Upper lobe of right lung (tissue), 1 donor: ENCODE measurements at regions not wholly inside any gene's neighbourhood (a gene's known extent, or its start where the extent isn't known, plus 50 kb on each side); places are given as distances from the start of the nearest gene placed in this dataset.

Experiments used
- ATAC-seq: fragments of 200-7000 bp; cut with Tn5 transposase; one replicate; pipeline ENCODE4 v1.9.1; 2020; ENCODE audit warnings: mild to moderate bottlenecking, moderate library complexity
- DNase-seq: peaks from one replicate; pipeline ENCODE4 v3.0.0-alpha.2; 2020
- H3K27ac ChIP-seq: fragments of 200-600 bp; one replicate; pipeline ENCODE4 v1.8.0; 2022
- H3K27me3 ChIP-seq: fragments of 200-600 bp; one replicate; pipeline ENCODE4 v1.8.0; 2022; ENCODE audit warnings: mild to moderate bottlenecking
- H3K36me3 ChIP-seq: fragments of 200-600 bp; one replicate; pipeline ENCODE4 v1.8.0; 2022
- H3K4me1 ChIP-seq: fragments of 200-600 bp; one replicate; pipeline ENCODE4 v1.8.0; 2022
- H3K4me3 ChIP-seq: fragments of 200-600 bp; one replicate; pipeline ENCODE4 v1.8.0; 2022; ENCODE audit warnings: mild to moderate bottlenecking
- H3K9me3 ChIP-seq: fragments of 200-600 bp; one replicate; pipeline ENCODE4 v1.8.0; 2022
- intact Hi-C: fragments of 100-400 bp; cut with DNase I; formaldehyde crosslinking; loops from one replicate; pipeline ENCODE4 v1.11.0; 2022
- TF ChIP-seq, protein P1 (sequence below): fragments of 200-600 bp; IDR thresholded peaks from one replicate; pipeline ENCODE4 v1.8.0; 2022; ENCODE audit warnings: antibody characterized with exemption
- donor health status: DM: no; HTN: yes; CAD: no; lungs with severe emphysema.

DNA sequence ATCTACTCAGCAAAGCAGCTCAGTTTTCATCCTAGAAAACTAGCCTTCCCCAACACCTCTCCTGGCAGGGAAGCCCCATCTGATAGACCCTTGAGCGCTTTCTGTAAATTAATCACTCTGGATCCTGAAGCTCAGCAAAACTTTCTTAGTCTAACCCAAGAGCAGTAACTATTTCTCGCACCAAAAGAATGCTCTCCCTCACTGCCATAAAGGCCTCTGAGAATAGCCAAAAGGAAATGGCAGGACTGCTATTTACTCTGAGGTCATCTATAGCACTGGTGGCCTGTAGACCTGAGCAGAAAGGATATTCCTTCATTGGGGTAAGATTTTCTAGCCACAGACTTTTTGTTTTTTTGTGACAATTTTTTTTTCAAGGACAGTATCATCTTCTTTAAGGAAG, 345.8 kb upstream of the ADAMTS9 start:
- TF ChIP-seq, protein P1, sequence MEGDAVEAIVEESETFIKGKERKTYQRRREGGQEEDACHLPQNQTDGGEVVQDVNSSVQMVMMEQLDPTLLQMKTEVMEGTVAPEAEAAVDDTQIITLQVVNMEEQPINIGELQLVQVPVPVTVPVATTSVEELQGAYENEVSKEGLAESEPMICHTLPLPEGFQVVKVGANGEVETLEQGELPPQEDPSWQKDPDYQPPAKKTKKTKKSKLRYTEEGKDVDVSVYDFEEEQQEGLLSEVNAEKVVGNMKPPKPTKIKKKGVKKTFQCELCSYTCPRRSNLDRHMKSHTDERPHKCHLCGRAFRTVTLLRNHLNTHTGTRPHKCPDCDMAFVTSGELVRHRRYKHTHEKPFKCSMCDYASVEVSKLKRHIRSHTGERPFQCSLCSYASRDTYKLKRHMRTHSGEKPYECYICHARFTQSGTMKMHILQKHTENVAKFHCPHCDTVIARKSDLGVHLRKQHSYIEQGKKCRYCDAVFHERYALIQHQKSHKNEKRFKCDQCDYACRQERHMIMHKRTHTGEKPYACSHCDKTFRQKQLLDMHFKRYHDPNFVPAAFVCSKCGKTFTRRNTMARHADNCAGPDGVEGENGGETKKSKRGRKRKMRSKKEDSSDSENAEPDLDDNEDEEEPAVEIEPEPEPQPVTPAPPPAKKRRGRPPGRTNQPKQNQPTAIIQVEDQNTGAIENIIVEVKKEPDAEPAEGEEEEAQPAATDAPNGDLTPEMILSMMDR: no peak

DNA sequence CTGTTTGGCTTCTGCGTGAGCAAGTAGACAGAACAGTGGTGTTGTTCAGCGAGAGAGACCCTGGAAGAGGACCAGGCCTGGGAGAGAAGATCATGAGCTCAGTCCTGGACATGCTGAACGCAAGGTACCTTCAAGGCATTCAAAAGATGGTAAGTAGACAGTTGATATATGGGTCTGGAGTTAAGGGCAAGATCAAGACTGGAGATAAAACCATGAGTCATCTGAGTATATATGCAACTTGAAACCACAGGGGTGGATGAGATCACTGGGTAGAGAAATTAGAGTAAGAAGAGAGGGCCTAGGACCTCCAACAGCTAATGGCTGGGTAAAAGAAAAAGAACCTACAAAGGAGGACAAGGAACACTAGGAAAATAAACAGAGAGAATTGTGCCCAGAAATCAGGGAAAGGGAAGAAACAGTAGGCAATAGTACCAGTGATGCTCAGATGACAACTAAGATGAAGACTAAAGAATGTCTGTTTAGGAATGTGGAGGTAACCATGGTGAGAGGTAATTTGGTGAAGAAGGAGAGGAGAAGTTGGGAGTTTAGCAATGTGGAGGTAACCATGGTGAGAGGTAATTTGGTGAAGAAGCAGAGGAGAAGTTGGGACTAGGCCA, 343.2 kb upstream of the ADAMTS9 start:
- Histone ChIP-seq H3K36me3 (no peaks in the 10 kb centered on the region), H3K4me1 (no peaks in the 10 kb centered on the region), H3K27ac (no peak overlapping the region), H3K27me3 (no peaks in the 10 kb centered on the region), H3K4me3 (no peak overlapping the region), H3K9me3 (no peaks in the 10 kb centered on the region)
- ATAC-seq (no peak), DNase-seq (no peak)
- intact Hi-C loops: no loop called here
- TF ChIP-seq, protein P1: no peak

More for the DNA sequence above, 345.8 kb upstream of the ADAMTS9 start:
- no peak for ATAC-seq
- Histone ChIP-seq H3K9me3 (no peaks in the 10 kb centered on the region), H3K27ac (no peak overlapping the region), H3K27me3 (no peaks in the 10 kb centered on the region), H3K4me3 (no peak overlapping the region), H3K36me3 (no peaks in the 10 kb centered on the region), H3K4me1 (no peaks in the 10 kb centered on the region)
- intact Hi-C loops: no loop called here
- no peak for DNase-seq

GRCh38 chr3:65030014-65030627, 342.3 kb upstream of the ADAMTS9 start:
- no peak overlapping the region for H3K27ac ChIP-seq

GRCh38 chr3:65029130-65029529, 341.3 kb upstream of the ADAMTS9 start:
- no peak for ATAC-seq
- Histone ChIP-seq H3K9me3 (no peaks in the 10 kb centered on the region), H3K27ac (no peak overlapping the region), H3K27me3 (no peaks in the 10 kb centered on the region), H3K4me1 (no peaks in the 10 kb centered on the region), H3K36me3 (no peaks in the 10 kb centered on the region), H3K4me3 (no peak overlapping the region)
- intact Hi-C loops: no loop called here
- TF ChIP-seq, protein P1: no peak
- no peak for DNase-seq

More at GRCh38 chr3:65030014-65030627, 342.3 kb upstream of the ADAMTS9 start:
- no peaks in the 10 kb centered on the region for H3K4me1 ChIP-seq
- no peak overlapping the region for H3K4me3 ChIP-seq
- TF ChIP-seq, protein P1: no peak
- no peaks in the 10 kb centered on the region for H3K9me3 ChIP-seq
- no peaks in the 10 kb centered on the region for H3K36me3 ChIP-seq
- DNase-seq (no peak), ATAC-seq (no peak)
- intact Hi-C loops: no loop called here
- no peaks in the 10 kb centered on the region for H3K27me3 ChIP-seq

GRCh38 chr3:65028024-65028423, 340.2 kb upstream of the ADAMTS9 start:
- intact Hi-C loops: no loop called here

More at GRCh38 chr3:65028024-65028423, 340.2 kb upstream of the ADAMTS9 start:
- TF ChIP-seq, protein P1: no peak
- DNase-seq: no peak
- no peak for ATAC-seq
- H3K4me1 ChIP-seq: no peaks in the 10 kb centered on the region
- no peak overlapping the region for H3K4me3 ChIP-seq
- H3K36me3 ChIP-seq: no peaks in the 10 kb centered on the region
- H3K27ac ChIP-seq: no peak overlapping the region
- no peaks in the 10 kb centered on the region for H3K27me3 ChIP-seq
- H3K9me3 ChIP-seq: no peaks in the 10 kb centered on the region
